ENCODE measurements at regions not wholly inside any gene's neighbourhood (a gene's known extent, or its start where the extent isn't known, plus 50 kb on each side); places are given as distances from the start of the nearest gene placed in this dataset.

GRCh38 chr10:3960496-3960895, 175.5 kb upstream of the KLF6 start (continued):
- TF ChIP-seq TRIM28 (IDR thresholded peaks at IDR 0.05) (no peak), ZNF77 (CRISPR knock-in tag; IDR thresholded peaks at IDR 0.05) (no peak), KDM5B (IDR thresholded peaks at IDR 0.05; ENCODE audit: insufficient replicate concordance, low read depth, low read length) (no peak), ZNF3 (CRISPR knock-in tag; IDR thresholded peaks at IDR 0.05) (no peak)

- H3K9me1 ChIP-seq (ENCODE audit: control insufficient read depth, insufficient read depth, low read length): peaks cover 3% of the 10 kb centered on the region
- H2AFZ ChIP-seq (ENCODE audit: low read depth, low read length): no peak overlapping the region
- no TSS peak for BruUV-seq (replicated peaks)
- DNase-seq (ENCODE audit: extremely low read depth in 1 of 4, low spot score in 3 of 4) (no peak), ATAC-seq (no peak), FAIRE-seq (no peak)
- H3K4me2 ChIP-seq (ENCODE audit: insufficient read depth, low read length): no peak overlapping the region
- peaks cover 20 to 23% of the 10 kb centered on the region in 2 experiments for H3K27me3 ChIP-seq (ENCODE audit: control insufficient read depth in 2 of 2, insufficient read depth in 2 of 2, low read length in 2 of 2)
- POLR2A ChIA-PET: interaction anchor here (2.3 kb wide), 1 partner anchor 174 kb away, joined by 10 read pairs; the partner anchor contains the start of gene KLF6
- no peaks in the 10 kb centered on the region for H4K20me1 ChIP-seq (replicated peaks; ENCODE audit: control insufficient read depth, insufficient read depth, low read length)
- in situ Hi-C loops (cut with MboI) (no loop called here), intact Hi-C loops (cut with micrococcal nuclease) (no loop called here)
- no peak for TF ChIP-seq CREB1 (IDR thresholded peaks at IDR 0.05)
- TF ChIP-seq CREB1 (CRISPR knock-in tag; IDR thresholded peaks at IDR 0.05): no peak
- no peak for TF ChIP-seq HDAC2 (IDR thresholded peaks at IDR 0.05)
- TF ChIP-seq HDAC1 (IDR thresholded peaks at IDR 0.05): no peak
- no peak for TF ChIP-seq THRA (IDR thresholded peaks at IDR 0.05)
- TF ChIP-seq E2F6 (IDR thresholded peaks at IDR 0.05; ENCODE audit: borderline replicate concordance in 1 of 2, extremely low read depth in 1 of 2, insufficient read depth in 1 of 2, insufficient read length in 1 of 2, low read depth in 1 of 2, low read length in 1 of 2, poor library complexity in 1 of 2, severe bottlenecking in 1 of 2): no peak
- TF ChIP-seq TRIM24 (IDR thresholded peaks at IDR 0.05): no peak
- TF ChIP-seq ZBTB2 (IDR thresholded peaks at IDR 0.05): no peak
- no peak for TF ChIP-seq RB1 (IDR thresholded peaks at IDR 0.05; ENCODE audit: low read depth)
- TF ChIP-seq ATF6 (CRISPR knock-in tag; IDR thresholded peaks at IDR 0.05): no peak
- TF ChIP-seq ZEB2 (IDR thresholded peaks at IDR 0.05): no peak
- H3K9ac ChIP-seq (ENCODE audit: insufficient read depth in 1 of 2, low read depth in 2 of 2, low read length in 2 of 2): no peak overlapping the region
- no peaks in the 10 kb centered on the region for H3K79me2 ChIP-seq (ENCODE audit: control insufficient read depth, insufficient read depth, low read length)
- no peak overlapping the region for H3K27ac ChIP-seq (ENCODE audit: extremely low read depth, low read depth, low read length)
- no peak overlapping the region for H3K4me3 ChIP-seq
- CTCF ChIA-PET (ENCODE audit: low intra/inter-chr PET ratio): interaction anchor here (0.6 kb wide), 1 partner anchor 13 kb away, joined by 3 read pairs; no protein-coding TSS in a partner anchor
- no peaks in the 10 kb centered on the region for H3K36me3 ChIP-seq (ENCODE audit: control insufficient read depth, insufficient read depth, low read length)
- 9% methylated on average over 17 of the region's 17 CpGs for WGBS (ENCODE audit: insufficient coverage, low coverage, missing lambda C conversion rate)
- no peaks in the 10 kb centered on the region for H3K4me1 ChIP-seq (replicated peaks in 1 of 2; ENCODE audit: control insufficient read depth in 2 of 2, insufficient read depth in 2 of 2, low read length in 2 of 2)
- no peaks in the 10 kb centered on the region for H3K9me3 ChIP-seq (replicated peaks; ENCODE audit: control insufficient read depth, insufficient read depth, low read depth, low read length)
Measured at GRCh38 chr10:3959370-3960325, 174.6 kb upstream of the KLF6 start.

Measured in K562 (cell line).